ENCODE measurements at regions not wholly inside any gene's neighbourhood (a gene's known extent, or its start where the extent isn't known, plus 50 kb on each side); places are given as distances from the start of the nearest gene placed in this dataset.

GRCh38 chr2:8268172-8268783 is 413.6 kb upstream of the ID2 start:
- Mint-ChIP-seq H3K27ac (no peak overlapping the region), H3K9me3 (peaks cover 0 to 4% (median 0%) of the 10 kb centered on the region in 7 donors), H3K36me3 (no peaks in the 10 kb centered on the region), H3K27me3 (ENCODE audit: low read depth in 3 of 3) (peaks cover 0 to 2% (median 0%) of the 10 kb centered on the region in 3 donors), H3K4me1 (peaks cover 18% of the 10 kb centered on the region), H3K4me3 (no peak overlapping the region)
- H3K4me1 ChIP-seq (ENCODE audit: control insufficient read depth in 1 of 2, insufficient read depth in 2 of 2, low read length in 2 of 2) = peaks cover 4 to 7% of the 10 kb centered on the region in 2 donors
- no peak for TF ChIP-seq CTCF (IDR thresholded peaks at IDR 0.05)
- no CpG with 5 or more reads among the region's 8 CpGs for WGBS (ENCODE audit: insufficient coverage)
- H3K4me2 ChIP-seq (replicated peaks; ENCODE audit: extremely low read depth, low read length, poor library complexity, severe bottlenecking) = no peak overlapping the region
- DNase-seq = peak in 2 of 3 donors; percentile 18 to 57
- H3K4me3 ChIP-seq (replicated peaks in 1 of 3; ENCODE audit: low read depth in 2 of 3, low read length in 3 of 3) = no peak overlapping the region
- no peaks in the 10 kb centered on the region for H4K20me1 ChIP-seq (ENCODE audit: insufficient read depth, low read length)
- no peaks in the 10 kb centered on the region for H3K36me3 ChIP-seq (replicated peaks in 1 of 2; ENCODE audit: control insufficient read depth in 1 of 2, insufficient read depth in 2 of 2, low read length in 2 of 2)
- intact Hi-C loops (cut with micrococcal nuclease) = no loop called here
- no peak overlapping the region for H2AFZ ChIP-seq (ENCODE audit: insufficient read depth, low read depth, low read length, poor library complexity, severe bottlenecking)
- no peaks in the 10 kb centered on the region for H3K79me2 ChIP-seq (ENCODE audit: insufficient read depth, low read length)
- H3K9me3 ChIP-seq (replicated peaks in 1 of 2; ENCODE audit: control insufficient read depth in 1 of 2, insufficient read depth in 1 of 2, low read length in 2 of 2) = no peaks in the 10 kb centered on the region
- H3K27me3 ChIP-seq (ENCODE audit: control insufficient read depth in 2 of 2, insufficient read depth in 2 of 2, low read length in 2 of 2) = no peaks in the 10 kb centered on the region
- H3K27ac ChIP-seq (ENCODE audit: low read depth in 1 of 2, low read length in 2 of 2) = no peak overlapping the region
- H3K9ac ChIP-seq (ENCODE audit: insufficient read depth, low read length, poor library complexity, severe bottlenecking) = no peak overlapping the region

- Mint-ChIP-seq H3K4me3 (no peak overlapping the region), H3K9me3 (peaks cover 0 to 3% (median 0%) of the 10 kb centered on the region in 7 donors), H3K27me3 (ENCODE audit: low read depth in 3 of 3) (peaks cover 0 to 2% (median 2%) of the 10 kb centered on the region in 3 donors), H3K4me1 (peaks cover 21% of the 10 kb centered on the region), H3K36me3 (no peaks in the 10 kb centered on the region), H3K27ac (no peak overlapping the region)
- Histone ChIP-seq H3K79me2 (ENCODE audit: insufficient read depth, low read length) (no peaks in the 10 kb centered on the region), H3K27me3 (ENCODE audit: control insufficient read depth in 2 of 2, insufficient read depth in 2 of 2, low read length in 2 of 2) (no peaks in the 10 kb centered on the region), H3K27ac (ENCODE audit: low read depth in 1 of 2, low read length in 2 of 2) (no peak overlapping the region), H3K4me2 (replicated peaks; ENCODE audit: extremely low read depth, low read length, poor library complexity, severe bottlenecking) (no peak overlapping the region), H3K9ac (ENCODE audit: insufficient read depth, low read length, poor library complexity, severe bottlenecking) (no peak overlapping the region), H4K20me1 (ENCODE audit: insufficient read depth, low read length) (no peaks in the 10 kb centered on the region), H3K36me3 (replicated peaks in 1 of 2; ENCODE audit: control insufficient read depth in 1 of 2, insufficient read depth in 2 of 2, low read length in 2 of 2) (no peaks in the 10 kb centered on the region), H2AFZ (ENCODE audit: insufficient read depth, low read depth, low read length, poor library complexity, severe bottlenecking) (no peak overlapping the region), H3K4me1 (ENCODE audit: control insufficient read depth in 1 of 2, insufficient read depth in 2 of 2, low read length in 2 of 2) (peaks cover 4 to 7% of the 10 kb centered on the region in 2 donors), H3K4me3 (replicated peaks in 1 of 3; ENCODE audit: low read depth in 2 of 3, low read length in 3 of 3) (no peak overlapping the region), H3K9me3 (replicated peaks in 1 of 2; ENCODE audit: control insufficient read depth in 1 of 2, insufficient read depth in 1 of 2, low read length in 2 of 2) (no peaks in the 10 kb centered on the region)
- no peak for DNase-seq
- intact Hi-C loops (cut with micrococcal nuclease) = no loop called here
- no peak for TF ChIP-seq CTCF (IDR thresholded peaks at IDR 0.05)
These were observed 411.2 kb upstream of the ID2 start for GRCh38 chr2:8270699-8271098.

Measured in CD14-positive monocyte (primary cell).